ENCODE measurements at regions not wholly inside any gene's neighbourhood (a gene's known extent, or its start where the extent isn't known, plus 50 kb on each side); places are given as distances from the start of the nearest gene placed in this dataset.

GRCh38 chr6:56864171-56864616 is 90.7 kb upstream of the BEND6 start:
- no peak for DNase-seq (ENCODE audit: low read depth in 2 of 2)

DNA sequence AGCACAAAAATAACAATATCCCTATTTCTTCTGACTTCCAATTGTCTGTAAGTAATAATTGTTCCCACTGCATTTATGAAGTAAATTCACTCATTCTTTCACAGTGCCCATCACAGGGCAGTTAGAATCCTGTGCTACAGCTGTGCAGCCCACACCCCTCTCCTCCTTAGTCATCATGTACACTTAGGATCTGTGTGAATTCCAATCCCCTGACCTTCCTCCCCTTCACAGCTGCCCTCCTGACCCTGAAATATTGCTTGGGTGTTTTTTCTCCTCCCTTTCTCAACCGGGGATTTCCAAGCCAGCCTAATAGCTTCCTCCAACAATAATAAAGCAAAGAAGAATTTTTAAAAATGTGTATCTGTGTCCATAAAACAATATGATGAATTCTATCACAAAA is 91.5 kb upstream of the BEND6 start:
- DNase-seq (ENCODE audit: low read depth in 2 of 2), result no peak

DNA sequence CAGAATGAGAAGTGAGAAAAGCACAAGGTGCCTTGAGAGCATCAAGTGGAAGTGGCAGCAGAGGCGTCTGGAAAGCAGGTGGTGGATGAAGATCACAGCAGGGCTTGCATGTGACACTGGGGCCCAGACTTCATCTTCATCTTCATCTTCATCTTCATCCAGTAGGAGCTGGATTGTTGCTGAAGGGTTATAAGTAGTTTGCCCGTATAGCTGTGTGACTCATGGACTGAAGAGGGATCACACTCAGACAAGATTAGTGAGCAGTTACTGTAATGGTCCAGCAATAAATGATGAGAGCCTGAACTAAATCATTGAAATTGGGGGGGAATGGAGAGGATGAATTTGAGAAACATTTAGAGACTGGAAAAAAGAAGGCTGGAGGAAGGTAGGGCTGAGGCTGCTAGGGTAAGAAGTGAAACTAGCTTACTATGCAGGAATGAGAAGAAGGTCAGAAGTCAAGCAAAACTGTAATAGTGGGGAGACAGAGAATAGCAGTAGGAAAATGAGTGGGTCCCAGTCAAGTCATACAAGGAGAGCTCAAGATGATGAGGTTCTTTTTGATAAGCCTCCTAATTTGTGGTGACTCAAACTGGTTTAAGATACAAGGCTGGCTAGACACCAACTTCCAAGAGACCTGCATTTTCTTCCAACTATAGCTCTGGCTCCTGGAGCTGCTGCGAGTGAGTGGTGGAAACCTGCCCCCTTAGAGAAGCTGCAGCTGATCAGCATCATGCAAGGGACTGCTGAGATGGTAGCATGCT is 92.3 kb upstream of the BEND6 start:
- no peak for DNase-seq (ENCODE audit: low read depth in 2 of 2)

- no peak for DNase-seq (ENCODE audit: low read depth in 2 of 2)
Measured at GRCh38 chr6:56860475-56860874, 94.4 kb upstream of the BEND6 start.

GRCh38 chr6:56856036-56856580 is 98.8 kb upstream of the BEND6 start:
- DNase-seq (ENCODE audit: low read depth in 2 of 2), result no peak

GRCh38 chr6:56854086-56854485 is 100.8 kb upstream of the BEND6 start:
- no peak for DNase-seq (ENCODE audit: low read depth in 2 of 2)

DNA sequence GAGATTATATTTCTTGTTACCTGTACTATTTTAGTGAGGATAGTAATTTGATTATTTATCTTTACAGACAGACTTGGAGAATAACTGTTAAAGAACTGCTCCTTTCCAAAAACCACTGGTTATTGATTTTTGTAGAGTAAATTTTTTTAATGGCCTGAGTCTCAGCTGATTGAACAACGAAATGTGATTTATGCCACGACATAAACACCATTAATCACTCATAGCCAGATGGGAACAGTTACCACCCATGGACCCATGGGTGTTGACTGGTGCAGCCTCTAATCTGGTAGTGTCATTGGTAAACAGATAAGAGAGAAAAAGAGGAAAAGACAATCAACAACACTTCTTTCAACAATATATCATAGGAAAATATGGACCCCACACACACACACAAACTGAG is 101.4 kb upstream of the BEND6 start:
- no peak for DNase-seq (ENCODE audit: low read depth in 2 of 2)

DNA sequence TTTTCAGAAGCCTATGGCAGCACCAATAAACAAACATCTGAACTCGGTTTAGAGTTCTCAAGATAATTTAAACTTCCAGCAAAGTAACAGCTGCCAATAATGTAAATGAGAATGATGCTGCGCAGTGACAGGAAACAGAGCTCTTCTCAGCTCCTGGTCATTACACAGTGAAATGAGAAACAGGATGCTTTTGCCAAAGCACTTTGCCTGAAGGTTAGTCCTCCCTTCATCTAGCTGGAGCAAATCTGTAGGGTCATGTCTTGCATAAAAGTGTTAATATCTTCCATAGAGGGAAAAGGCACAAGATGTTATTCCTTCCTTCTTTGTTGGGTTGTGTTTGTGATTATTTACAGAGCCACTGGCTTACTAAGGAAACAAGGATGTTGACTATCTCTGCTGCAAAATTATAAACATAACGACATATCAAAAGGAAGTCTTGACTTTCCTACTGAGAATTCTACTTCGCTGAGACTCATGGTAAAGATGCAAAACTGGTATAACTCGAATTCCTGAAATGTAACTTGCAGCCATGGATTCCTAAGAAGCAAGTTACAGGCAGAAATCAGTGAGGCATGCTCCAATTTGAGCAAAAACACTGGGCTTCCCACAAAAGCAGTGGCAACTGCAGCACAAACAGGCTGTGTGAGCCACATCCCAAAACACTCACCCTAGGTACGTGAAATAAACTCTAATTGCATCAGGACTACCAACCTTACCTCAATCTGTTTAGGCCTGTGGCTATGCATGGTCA is 102.5 kb upstream of the BEND6 start:
- DNase-seq (ENCODE audit: low read depth in 2 of 2), result no peak

DNA sequence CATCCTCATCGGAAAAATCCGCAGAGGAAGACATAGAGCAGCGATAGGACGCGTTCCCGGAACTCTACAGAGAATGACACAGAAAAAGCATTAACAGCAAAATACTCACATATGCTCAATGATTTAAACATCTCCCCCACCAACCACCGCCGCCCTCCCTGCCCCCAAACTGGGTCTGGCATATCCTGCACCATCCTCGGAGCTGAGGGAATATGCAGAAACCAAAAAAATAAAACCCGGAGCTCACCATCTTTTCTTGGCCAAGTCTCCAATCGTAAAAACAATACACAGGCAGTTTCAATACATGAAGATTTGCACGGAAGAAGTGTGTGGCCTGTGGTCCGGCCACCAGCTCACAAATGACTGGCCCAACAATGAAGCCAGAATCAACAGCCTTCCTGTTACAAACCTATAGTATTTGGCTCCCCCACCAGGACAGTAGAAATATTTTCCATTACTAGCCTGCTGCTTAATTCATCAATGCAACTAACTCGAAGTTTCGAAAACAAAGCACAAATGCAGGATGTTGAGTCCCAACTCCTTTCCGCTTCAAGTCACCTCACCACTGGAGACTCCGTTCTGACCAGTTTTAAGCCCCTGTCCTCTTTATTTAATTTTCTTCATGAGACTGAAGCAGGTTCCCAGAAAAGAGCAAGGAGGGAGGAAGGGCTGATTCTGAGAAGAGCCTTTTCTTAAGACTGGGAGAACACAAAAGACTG is 103.2 kb upstream of the BEND6 start:
- peak in 1 of 2 donors; percentile 12 for DNase-seq (ENCODE audit: low read depth in 2 of 2)

GRCh38 chr6:56851074-56851473 is 103.8 kb upstream of the BEND6 start:
- no peak for DNase-seq (ENCODE audit: low read depth in 2 of 2)

DNA sequence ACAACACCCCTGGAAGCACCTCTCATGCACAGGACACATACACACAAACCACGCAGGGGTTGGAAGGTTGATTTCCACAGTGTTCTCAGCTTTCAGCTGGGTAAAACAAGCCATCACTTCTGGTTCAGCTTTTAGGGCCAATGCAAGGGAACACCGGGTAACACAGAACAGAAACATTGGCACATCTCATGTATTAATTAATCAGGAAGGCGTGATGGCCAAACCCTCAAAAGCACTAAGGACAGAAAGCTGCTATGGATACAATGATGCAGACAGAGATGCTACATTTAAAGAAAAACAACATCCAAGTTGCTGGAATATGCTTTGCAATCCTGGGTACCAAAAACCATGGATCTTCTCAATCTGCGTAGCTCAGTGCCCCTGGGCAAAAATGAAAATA is 104.3 kb upstream of the BEND6 start:
- DNase-seq (ENCODE audit: low read depth in 2 of 2), result no peak

DNA sequence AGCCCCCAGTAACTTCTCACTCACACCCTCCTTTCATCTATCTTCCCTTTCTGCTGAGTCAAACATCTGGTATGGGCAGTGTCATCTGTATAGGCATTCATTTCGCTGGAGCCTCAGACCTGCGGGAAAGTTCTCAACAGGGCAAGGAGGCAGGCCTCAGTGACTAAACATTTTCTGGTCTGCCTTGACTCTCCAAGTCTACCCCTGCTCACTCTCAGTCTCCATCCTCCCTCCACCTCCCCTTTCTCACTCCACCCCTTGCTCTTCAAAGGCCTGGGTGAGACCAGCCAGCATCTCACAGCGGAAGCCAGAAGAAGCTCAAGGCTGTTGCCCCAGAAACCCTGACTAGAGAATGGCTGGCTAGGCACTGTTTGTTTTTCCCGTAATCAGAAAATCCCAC is 105.0 kb upstream of the BEND6 start:
- no peak for DNase-seq (ENCODE audit: low read depth in 2 of 2)

- DNase-seq (ENCODE audit: low read depth in 2 of 2), result no peak
Measured at GRCh38 chr6:56848105-56848504, 106.8 kb upstream of the BEND6 start.

GRCh38 chr6:56845032-56845431 is 109.9 kb upstream of the BEND6 start:
- no peak for DNase-seq (ENCODE audit: low read depth in 2 of 2)

DNA sequence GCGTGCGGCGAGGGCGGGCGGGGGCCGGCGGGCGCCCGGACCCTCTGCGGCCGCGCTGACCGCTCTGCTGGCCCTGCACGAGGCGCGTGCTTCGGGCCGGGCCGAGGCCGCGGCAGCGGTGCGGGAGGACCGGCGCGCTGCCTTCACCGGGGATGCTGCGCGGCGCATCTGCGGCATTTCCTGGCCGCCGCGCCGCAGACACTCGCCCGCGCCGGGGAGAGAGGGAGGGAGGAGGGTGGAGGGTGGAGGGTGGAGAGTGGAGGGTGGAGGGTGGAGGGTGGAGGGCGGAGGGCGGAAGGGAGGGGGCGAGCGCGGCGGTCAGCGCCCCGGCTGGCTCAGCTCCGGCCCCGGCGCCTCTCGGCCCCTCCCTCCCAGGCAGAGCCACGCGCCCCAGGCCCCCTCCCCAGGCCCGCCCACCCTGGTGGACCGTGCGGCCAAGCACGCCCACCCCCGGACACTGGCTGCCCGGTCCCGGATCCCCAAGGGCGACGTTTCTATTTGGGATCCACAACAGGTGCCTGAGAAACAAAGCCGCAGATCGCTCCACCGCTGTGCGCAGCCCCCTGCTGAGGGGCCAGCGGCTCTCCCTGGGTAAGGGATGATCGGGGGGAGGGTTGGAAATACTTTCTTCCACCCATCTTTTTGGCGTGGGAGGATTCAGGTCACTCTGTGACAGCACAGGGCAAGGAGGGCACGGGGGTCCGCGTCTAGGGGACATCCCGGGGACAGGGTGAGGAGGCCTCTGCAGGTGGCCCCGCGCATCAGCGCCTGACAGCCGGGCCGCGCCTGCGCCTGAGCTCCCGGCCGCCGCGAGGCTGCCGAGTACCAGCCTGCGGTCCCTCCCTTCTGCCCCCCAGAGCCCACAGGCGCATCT is 111.2 kb upstream of the BEND6 start:
- peak; percentile 44 to 49 for DNase-seq (ENCODE audit: low read depth in 2 of 2)

DNA sequence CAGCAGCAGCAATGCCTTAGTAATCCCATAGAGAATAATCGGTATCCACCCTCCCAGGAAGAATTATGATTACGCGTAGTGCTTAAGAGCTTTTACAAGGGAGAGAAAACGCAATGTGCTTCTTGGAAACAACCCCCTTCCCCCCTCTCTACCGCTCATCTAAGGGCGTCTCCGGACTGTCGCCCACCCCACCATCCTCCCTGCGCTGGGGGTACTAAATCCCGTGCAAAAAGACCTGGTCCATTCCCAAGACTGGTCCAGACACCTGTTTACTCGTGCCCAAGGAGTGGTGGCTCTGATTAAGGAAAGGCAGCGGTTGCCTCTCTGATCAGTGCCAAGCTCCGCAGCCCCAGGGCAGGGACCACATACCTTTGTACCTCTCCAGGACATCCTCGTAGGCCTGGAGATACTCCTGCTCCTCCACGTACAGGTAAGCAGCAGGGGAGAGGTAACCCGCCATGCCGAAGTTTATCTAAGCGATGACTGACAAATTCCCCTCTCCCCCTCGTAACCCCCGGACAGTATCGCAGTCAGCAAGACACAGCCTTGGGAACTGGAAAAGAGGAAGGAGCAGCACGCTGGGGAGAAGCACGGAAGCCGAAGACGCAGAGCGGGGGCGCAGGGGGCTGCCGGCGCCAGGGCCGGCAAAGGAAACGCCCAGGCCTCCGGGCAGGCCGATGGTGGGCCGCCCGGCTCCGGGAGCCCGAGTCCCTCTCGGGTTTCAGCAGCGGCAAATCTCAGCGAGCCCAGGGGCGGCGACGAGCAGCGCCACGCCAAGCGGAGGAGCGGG is 112.0 kb upstream of the BEND6 start:
- DNase-seq (ENCODE audit: low read depth in 2 of 2), result no peak

GRCh38 chr6:56841751-56842150 is 113.2 kb upstream of the BEND6 start:
- DNase-seq (ENCODE audit: low read depth in 2 of 2), result no peak

DNA sequence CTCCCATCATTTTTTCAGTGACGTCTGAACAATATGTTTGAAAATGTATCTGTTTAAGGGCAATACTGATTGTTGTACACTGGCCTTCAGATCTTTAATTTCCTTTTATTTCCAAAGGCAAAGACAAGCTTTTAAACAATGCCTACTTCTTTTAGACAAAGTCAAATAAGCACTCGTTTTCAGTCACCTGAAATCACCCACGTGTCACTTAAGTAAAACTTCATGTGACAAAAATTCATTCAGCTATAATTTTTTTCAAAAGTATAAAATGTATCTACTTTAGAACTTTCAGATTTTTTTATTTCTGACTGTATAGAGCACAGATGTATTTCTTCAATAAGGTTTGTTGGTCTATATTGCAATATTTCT is 113.5 kb upstream of the BEND6 start:
- no peak for DNase-seq (ENCODE audit: low read depth in 2 of 2)

- DNase-seq (ENCODE audit: low read depth in 2 of 2), result no peak
Measured at GRCh38 chr6:56840467-56841380, 114.2 kb upstream of the BEND6 start.

Data from stimulated activated CD4-positive, alpha-beta T cell treated with anti-CD3 and anti-CD28 coated beads, Interleukin-4, amount 100 ng/mL, for 48 hours (primary cell).